Skin epidermis (tissue), 12 donors: ENCODE measurements at regions not wholly inside any gene's neighbourhood (a gene's known extent, or its start where the extent isn't known, plus 50 kb on each side); places are given as distances from the start of the nearest gene placed in this dataset.

Experiments
- H3K27ac ChIP-seq, 21 experiments: fragments of 200-600 bp; sonication (generic) in 11 of 21; one replicate each; pipeline ENCODE4 v1.5.0; 2020; ENCODE audit warnings: mild to moderate bottlenecking in 3 of 21, inconsistent platforms in 2 of 21, moderate library complexity in 2 of 21
- H3K4me3 ChIP-seq, 7 experiments: fragments of 200-600 bp; sonication (generic) in 2 of 7; one replicate each; pipeline ENCODE4 v1.5.0; 2020; ENCODE audit warnings: inconsistent platforms in 2 of 7, mild to moderate bottlenecking in 2 of 7, moderate library complexity in 1 of 7

DNA sequence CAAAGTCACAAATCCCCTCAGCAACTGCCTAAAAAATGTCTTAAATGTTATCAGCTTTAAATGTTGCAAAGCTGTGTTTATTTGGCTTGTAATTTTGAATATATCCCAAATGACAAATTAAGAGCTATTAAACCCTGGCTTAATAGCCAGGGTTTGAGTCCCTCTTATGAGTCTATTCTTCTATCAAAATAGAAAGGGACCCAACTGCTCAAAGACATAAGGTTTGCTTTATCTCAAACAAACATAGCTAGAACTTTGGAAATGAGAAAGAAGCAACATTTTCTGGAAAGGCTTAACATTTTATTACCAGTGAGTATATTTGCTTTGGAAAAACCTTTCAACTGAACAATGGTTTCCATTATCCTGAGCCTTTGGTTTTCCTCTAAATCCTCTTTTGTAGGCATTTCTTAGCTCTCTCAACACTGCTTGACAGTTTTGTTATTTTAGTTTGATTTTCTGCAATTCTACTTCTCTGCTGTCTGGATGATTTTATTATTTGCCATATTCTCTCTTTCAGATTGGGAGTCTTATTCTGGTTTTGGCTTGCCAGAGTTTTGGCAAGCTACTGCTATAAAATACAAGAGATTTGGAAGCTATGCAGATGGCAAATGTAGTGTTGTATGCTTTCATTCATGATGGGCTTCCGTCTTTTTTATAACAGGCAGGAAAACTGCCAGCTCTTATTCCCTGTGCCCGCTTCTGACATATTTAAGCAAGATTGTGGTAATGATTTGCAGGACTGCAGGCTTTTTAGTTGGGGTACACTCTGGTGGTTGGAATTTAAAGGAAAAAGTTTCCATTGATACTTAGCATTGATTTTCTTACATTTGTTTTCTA, 734.9 kb downstream of the DTWD2 start:
- Histone ChIP-seq H3K4me3 (no peak overlapping the region), H3K27ac (no peak overlapping the region)

DNA sequence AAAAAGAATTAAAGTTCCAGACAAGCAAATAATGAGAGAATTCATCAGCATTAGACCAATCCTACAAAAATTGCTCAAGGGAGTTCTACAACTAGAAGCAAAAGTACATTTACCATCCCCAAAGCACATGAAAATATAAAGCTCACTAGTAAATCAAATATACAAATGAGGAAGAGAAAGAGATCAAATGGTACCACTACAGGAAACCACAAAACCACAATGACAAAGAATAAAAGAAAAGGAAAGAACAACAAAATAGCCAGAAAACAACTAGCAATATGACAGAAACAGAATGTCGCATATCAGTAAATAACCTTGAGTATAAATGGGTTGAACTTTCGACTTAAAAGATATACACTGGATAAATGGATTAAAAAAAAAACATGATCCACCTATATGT, 739.0 kb downstream of the DTWD2 start:
- Histone ChIP-seq H3K4me3 (no peak overlapping the region), H3K27ac (no peak overlapping the region)

DNA sequence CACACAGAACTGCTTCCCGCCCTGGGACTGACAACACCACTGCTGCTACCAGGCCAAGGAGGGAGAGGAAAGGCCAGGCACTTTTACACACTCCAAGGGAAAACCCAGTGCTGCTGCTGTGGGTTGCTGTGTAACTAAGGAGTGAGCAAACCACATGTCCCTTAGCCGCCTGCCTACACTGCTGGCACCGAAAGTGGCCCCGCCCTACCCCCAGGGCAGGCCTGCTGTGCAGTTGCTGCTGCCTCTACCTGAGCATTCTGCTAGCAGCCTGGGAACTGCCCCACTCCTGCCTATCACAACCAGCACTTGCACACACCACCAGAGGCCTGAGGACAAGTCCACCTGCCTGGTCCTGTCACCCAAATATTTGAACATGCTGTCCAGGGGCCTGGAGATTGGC, 740.9 kb downstream of the DTWD2 start:
- Histone ChIP-seq H3K4me3 (no peak overlapping the region), H3K27ac (no peak overlapping the region)

DNA sequence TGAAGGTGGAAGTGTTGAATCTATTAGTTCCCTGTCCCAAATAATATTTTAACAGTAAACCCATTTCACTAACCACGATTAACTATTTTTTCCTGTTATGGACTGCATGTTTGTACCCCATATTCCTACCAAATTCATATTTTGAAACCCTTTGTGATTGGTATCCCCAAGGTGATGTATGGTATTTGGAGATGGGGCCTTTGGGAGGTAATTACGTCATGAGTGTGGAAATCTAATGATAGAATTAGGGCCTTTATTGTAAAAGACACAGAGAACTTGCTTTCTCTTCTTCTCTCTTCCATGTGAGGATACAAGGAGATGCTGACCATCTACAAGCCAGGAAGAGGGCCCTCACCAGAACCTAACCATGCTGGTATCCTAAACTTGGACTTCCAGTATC, 744.7 kb downstream of the DTWD2 start:
- H3K4me3 ChIP-seq, result no peak overlapping the region
- no peak overlapping the region for H3K27ac ChIP-seq

DNA sequence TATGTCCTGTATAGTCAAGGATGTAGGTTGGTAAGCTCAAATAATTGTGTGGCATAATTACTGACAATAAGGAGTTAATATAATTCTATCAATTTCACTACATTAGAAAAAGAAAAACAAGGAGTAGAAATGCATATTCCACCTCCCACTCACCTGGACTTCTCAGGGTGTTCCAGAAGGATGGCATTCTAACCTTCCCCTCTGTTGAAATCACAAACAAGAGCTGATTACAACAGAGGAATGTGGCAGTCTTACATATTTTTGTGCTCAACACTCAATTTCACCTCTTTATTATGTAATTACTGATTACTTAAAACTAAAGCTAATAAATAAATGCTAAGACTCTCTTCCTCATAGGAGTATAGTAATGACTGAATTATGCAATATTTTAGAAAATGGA, 745.3 kb downstream of the DTWD2 start:
- H3K27ac ChIP-seq, result no peak overlapping the region
- no peak overlapping the region for H3K4me3 ChIP-seq

DNA sequence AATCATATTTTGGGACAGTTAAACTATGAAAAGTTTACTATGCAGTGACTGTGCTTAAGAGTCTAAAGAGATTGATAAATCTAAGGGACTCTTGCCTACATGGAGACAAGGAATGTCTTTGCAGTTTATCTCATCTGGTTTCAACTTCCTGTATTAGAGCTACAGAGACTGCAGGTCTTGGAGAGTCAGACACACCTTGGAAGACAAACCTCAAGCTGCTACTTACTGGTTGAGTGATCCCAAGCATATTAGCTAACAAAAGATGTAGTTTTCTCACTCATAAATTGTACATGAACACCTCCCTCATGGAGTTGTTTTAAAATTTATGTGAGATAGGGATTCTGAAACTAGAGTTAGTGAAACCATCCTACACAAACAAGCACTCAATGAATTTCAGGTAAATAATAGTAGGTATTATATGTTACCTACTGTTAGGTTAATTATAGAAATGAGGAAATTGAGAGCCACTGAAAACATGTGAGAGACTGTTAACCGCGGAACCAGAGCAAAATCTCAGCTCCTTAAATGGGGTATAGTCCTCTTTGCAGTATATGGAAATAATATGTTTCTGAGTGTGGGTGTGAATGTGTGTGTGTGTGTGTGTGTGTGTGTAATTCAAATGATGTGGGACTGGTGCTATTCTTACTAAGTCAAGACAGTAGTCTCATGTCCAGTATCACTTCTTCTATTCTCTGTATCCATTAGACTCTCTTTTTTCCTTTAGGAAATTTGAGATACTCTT, 752.1 kb downstream of the DTWD2 start:
- Histone ChIP-seq H3K27ac (no peak overlapping the region), H3K4me3 (no peak overlapping the region)

DNA sequence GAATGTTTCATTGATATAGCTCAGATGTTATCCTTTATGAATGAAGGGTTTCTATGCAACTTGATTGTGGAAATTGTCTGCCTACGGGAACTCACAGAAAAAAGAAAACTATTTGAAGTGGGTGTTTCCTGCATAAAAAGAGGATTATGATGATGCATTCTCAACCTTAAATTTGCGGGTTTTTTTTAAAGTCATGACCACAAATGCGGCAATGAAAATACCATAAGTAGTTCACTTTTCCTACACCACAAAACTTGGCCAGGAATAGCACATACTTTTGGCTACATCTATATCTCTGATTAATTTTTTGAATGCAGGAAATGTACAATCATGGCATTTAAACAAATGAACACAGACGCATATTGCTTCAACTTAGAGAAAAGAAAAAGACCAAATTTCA, 754.7 kb downstream of the DTWD2 start:
- H3K27ac ChIP-seq, result no peak overlapping the region

DNA sequence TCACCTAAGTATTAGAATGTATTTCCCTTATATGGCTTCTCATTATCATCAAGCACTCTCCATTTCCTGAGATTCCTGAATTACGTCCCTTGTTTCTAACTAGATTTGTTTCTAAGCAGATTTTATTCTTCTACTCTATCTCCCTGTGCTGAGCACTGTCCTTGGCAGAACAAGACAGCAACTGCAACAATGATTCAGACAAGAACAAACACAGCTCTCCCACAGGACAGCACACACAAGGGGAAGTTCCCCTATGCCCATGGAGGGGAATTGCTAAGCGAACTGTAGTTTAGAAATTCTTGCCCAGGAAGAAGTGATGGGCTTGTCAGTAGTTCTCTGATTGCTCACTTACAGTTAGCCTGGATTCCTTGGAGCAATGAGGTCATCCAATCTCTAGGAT, 759.9 kb downstream of the DTWD2 start:
- no peak overlapping the region for H3K4me3 ChIP-seq
- no peak overlapping the region for H3K27ac ChIP-seq

More for the DNA sequence above, 754.7 kb downstream of the DTWD2 start:
- H3K4me3 ChIP-seq, result no peak overlapping the region

DNA sequence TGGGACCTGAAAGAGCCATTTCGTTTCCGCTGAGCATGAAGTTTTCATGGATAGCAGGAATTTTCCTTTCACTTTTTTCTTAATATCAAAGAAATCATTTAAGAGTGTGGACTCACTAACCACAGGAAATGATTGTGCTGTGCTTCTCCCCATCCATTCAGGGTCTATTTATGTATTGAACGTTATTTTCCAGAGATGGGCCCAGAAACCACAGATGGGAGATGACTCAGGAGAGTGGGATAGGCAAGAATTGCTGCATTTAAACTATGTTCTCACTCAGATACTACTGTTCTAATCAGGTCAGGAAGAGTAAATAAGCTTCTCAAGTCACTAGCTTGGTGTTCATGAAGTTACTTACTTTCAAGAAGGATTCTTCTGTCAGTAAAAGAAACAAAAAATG, 763.8 kb downstream of the DTWD2 start:
- H3K27ac ChIP-seq, result no peak overlapping the region
- no peak overlapping the region for H3K4me3 ChIP-seq

DNA sequence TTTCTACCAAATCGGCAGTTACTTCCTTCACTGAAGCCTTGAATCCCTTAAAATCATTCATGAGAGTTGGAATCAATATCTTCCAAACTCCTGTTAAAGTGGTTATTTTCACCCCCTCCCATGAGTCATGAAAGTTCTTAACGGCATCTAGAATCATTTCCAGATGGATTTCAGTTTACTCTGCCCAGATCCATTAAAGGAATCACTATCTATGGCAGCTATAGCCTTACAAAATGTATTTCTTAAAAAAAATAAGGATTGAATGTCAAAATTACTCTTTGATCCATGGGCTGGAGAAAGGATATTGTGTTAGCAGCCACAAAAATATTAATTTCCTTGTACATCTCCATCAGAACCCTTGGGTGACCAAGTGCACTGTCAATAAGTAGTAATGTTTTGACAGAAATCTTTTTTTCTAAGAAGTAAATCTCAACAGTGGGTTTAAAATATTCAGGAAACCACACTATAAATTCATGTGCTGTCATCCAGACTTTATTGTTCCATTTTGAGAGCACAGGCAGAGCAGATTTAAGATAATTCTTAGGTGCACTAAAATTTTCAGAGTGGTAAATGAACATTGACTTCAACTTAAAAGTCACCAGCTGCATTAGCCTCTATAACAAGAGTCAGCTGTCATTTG, 767.7 kb downstream of the DTWD2 start:
- Histone ChIP-seq H3K27ac (no peak overlapping the region), H3K4me3 (no peak overlapping the region)

DNA sequence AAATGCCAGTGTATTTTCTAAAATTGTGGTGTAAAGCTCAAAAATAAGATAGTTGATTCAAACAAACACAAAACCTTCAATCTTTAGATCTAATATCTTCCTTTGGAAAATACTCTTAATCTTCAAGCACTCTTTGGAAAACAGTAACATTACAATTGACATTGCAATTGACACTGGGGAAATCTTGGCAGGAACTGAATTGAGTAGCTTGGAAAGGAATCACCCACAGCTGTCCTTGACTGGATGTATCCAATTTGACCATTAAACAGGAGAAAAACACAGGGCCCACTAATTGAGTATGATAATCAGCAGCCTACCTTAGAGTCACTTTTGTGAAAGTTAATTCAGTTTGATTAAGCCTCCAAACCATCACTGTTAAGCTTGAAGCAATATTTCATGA, 776.7 kb downstream of the DTWD2 start:
- Histone ChIP-seq H3K4me3 (no peak overlapping the region), H3K27ac (no peak overlapping the region)

DNA sequence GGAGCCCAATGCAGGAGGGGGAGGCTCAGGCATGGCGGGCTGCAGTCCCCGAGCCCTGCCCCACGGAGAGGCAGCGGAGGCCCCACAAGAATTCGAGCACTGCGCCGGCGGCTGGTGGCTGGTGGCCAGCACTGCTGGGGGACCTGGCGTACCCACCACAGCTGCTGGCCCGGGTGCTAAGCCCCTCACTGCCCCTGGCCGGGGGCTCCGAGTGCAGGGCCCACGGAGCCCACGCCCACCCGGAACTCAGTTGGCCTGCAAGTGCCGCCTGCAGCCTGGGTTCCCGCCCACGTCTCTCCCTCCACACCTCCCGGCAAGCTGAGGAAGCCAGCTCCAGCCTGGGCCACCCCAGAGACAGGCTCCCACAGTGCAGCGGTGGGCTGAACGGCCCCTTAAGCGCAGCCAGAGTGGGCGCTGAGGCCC, 780.3 kb downstream of the DTWD2 start:
- H3K4me3 ChIP-seq, result no peak overlapping the region
- no peak overlapping the region for H3K27ac ChIP-seq

DNA sequence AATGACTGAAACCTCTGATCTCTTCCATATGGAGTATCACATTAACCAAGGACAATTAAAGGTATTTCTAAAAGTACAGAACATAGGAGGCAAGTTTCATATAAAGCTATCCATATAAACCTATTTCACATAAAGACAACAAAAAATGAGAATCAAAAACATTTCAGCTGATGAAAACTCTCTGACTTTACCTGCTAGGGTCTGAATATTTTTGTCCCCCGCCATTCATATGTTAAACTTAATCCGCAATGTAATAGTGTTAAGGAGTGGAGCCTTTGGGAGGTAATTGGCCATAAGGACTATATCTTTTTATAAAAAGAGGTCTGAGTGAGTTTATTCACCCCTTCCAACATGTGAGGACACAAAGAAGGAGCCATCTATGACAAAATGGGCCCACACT, 788.5 kb downstream of the DTWD2 start:
- Histone ChIP-seq H3K27ac (no peak overlapping the region), H3K4me3 (no peak overlapping the region)

DNA sequence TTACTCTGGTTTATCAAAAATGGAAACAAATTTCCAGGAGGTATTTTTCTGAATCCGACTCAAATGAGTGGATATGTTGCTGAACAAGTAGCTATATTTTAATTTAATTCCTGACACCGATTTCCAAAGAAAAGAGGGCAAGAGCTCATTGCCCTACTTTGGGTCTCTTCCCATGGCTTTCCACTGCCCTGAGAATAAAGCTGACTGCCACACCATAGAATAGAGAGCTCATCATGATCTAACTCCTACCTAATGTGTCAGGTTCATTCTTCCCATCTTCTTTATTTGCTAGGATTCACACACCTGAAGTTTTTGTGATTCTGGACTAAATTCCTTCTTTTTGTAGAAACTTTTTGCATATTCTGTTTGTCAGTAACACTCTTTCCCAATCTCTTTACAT, 792.1 kb downstream of the DTWD2 start:
- H3K27ac ChIP-seq, result no peak overlapping the region

DNA sequence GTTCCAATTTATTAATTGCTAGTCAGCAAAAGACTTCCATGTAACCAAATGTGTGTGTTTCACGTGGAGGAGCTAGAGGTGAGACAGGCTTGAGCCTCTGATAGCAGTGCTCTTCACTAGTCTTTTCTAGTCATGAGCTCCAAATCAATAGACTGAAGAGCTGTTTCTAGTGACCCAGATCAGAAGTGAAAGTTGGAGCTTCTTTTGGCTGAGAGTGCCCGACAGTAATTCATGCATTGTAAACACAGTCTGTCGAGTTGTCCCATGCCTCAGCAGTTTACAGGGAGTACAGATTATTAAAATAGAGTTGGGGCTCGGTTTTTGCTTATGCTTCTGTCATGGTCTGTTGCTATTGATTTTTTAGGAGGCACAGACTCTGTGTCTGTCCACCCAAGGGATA, 793.1 kb downstream of the DTWD2 start:
- no peak overlapping the region for H3K27ac ChIP-seq
- H3K4me3 ChIP-seq, result no peak overlapping the region

More for the DNA sequence above, 792.1 kb downstream of the DTWD2 start:
- H3K4me3 ChIP-seq, result no peak overlapping the region

DNA sequence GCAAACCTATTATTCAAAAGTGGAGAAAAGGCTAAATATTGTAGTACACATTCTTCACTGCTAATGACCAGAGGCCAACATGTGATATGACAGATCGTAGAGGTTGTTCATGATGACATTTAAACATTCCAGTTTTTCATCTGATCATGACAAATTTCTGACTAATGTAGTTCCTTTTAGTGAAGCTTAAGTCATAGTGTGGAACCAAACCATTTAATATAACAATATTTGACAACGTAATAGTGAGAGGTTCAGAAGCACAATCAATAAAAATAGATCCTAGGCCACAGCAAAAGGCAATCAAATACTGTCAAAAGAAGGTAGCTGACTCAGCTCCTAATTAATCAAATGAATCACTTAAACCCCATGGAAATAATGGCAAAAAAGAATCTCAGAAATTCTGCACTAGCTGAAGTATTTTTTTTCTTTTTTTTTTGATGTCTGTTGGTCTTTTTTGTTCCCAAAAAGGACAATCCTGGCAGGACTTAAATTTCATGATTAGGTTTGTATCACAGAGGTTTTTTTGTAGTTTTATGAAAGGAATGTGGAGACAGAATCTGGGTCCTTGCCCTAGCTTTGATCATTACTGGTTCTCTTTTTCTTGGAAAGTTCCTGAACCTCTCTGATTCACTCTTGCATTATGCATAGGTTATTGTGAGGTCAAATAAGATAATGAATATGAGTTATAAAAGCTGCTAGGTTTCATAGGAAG, 795.0 kb downstream of the DTWD2 start:
- Histone ChIP-seq H3K27ac (no peak overlapping the region), H3K4me3 (no peak overlapping the region)

DNA sequence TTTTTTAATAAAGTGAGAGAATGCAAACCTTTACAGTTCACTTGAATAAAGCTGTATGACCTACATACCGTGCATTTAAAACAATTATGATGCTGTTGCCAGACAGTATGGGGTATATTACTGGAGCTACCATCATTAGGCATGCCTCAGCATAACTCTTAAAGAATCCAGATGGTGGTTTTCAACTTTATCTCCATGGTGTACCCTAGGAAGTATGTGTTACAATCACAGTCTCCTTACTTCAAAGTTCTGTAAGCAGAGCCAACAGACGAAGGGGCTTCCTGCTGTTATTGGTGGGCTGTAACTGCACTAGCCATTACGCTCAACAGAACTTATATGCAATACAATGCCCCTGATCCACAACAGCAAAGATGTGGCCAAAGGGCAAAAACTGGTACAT, 803.3 kb downstream of the DTWD2 start:
- H3K27ac ChIP-seq, result no peak overlapping the region
- H3K4me3 ChIP-seq, result no peak overlapping the region

DNA sequence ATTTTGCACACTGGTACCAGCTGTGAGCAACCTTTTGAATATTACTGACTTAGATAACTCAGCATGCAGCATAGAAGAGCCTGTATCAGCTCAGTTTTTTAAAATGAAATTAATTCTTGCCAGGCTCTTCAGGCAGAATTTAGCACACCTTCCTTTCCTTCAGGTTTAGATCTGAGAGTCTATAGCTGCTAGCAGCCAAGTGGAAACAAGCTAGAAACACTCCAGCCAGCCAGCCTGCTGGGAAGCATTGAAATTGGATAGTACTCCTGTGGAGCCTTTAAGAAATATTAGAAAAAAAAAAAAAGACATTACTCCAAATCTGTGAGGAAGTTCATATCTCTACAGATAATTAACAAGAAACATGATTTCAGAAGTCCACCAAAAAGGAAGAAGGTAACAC, 812.2 kb downstream of the DTWD2 start:
- Histone ChIP-seq H3K4me3 (no peak overlapping the region), H3K27ac (no peak overlapping the region)

DNA sequence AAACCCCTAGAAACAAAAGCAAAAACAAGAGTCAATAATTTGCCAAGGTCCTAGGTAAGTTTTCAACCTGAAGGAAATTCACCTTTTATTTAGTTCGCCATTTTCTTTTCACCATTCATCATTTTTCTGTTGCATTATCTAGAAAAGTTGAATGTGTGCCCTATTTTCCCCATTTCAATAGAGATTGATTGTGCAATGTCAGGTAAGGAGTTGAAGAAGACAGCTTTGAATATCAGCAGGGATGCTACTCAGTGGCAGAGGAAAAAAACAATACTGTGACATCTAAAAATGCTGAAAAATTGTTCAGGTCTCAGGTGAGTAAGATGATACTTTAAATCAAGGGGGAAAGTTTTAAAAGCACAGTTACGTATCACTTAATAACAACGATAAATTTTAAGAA, 813.7 kb downstream of the DTWD2 start:
- Histone ChIP-seq H3K4me3 (no peak overlapping the region), H3K27ac (no peak overlapping the region)

DNA sequence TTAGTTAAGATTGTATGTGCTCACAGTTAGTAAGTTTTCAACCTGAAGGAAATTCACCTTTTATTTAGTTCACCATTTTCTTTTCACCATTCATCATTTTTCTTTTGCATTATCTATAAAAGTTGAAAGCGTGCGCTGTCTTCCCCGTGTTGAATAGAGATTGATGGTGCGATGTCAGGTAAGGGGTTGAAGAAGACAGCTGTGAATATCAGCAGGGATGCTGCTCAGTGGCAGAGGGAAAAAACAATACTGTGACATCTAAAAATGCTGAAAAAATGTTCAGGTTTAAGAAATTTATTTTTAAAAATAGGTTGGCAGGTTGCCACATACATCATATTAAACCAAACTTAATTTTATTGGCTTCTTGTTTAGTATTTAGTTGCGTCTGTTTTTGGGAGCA, 815.0 kb downstream of the DTWD2 start:
- H3K27ac ChIP-seq, result no peak overlapping the region

More for the DNA sequence above, 815.0 kb downstream of the DTWD2 start:
- H3K4me3 ChIP-seq, result no peak overlapping the region
